Liver (tissue), 3 donors: ENCODE measurements at regions not wholly inside any gene's neighbourhood (a gene's known extent, or its start where the extent isn't known, plus 50 kb on each side); places are given as distances from the start of the nearest gene placed in this dataset.

Experiments
- EGR1 ChIP-seq, 2 donors: IDR thresholded peaks; 2 replicates each; pipeline ENCODE4 v1.6.1; 2016 to 2018; ENCODE audit warnings: antibody characterized with exemption in 2 of 2, low read depth in 2 of 2
- JUND ChIP-seq, 2 donors: IDR thresholded peaks; 2 replicates each; pipeline ENCODE4 v1.6.1; 2016; ENCODE audit warnings: antibody characterized with exemption in 2 of 2
- NR2F2 ChIP-seq: IDR thresholded peaks from 2 replicates; pipeline ENCODE4 v1.6.1; 2016; ENCODE audit warnings: antibody characterized with exemption
- REST ChIP-seq: IDR thresholded peaks from 2 replicates; pipeline ENCODE4 v1.6.1; 2016; ENCODE audit warnings: antibody characterized with exemption, mild to moderate bottlenecking
- TAF1 ChIP-seq: conservative IDR thresholded peaks from 2 replicates; pipeline ENCODE4 v1.6.1; 2016; ENCODE audit warnings: antibody characterized with exemption, mild to moderate bottlenecking
- YY1 ChIP-seq: IDR thresholded peaks from 2 replicates; pipeline ENCODE4 v1.6.1; 2016; ENCODE audit warnings: antibody characterized with exemption, mild to moderate bottlenecking
- ZBTB33 ChIP-seq: IDR thresholded peaks from 2 replicates; pipeline ENCODE4 v1.6.1; 2016; ENCODE audit warnings: antibody characterized with exemption
- TF ChIP-seq, protein P1 (sequence below): fragments of 150-350 bp; IDR thresholded peaks from 2 replicates; pipeline ENCODE4 v1.5.1; 2017; ENCODE audit warnings: improper control_type of control experiment, low read depth, low read length; ENCODE audit not compliant: missing input control
- donor health status: healthy.
- donor health status: healthy.

GRCh38 chr13:97616385-97616784 lies 182.4 kb downstream of the RAP2A start:
- TF ChIP-seq EGR1 (IDR thresholded peaks at IDR 0.05; ENCODE audit: low read depth in 2 of 2) (no peak), YY1 (no peak), JUND (IDR thresholded peaks at IDR 0.05) (no peak), NR2F2 (no peak), REST (no peak), ZBTB33 (no peak), TAF1 (no peak)
- TF ChIP-seq, protein P1, sequence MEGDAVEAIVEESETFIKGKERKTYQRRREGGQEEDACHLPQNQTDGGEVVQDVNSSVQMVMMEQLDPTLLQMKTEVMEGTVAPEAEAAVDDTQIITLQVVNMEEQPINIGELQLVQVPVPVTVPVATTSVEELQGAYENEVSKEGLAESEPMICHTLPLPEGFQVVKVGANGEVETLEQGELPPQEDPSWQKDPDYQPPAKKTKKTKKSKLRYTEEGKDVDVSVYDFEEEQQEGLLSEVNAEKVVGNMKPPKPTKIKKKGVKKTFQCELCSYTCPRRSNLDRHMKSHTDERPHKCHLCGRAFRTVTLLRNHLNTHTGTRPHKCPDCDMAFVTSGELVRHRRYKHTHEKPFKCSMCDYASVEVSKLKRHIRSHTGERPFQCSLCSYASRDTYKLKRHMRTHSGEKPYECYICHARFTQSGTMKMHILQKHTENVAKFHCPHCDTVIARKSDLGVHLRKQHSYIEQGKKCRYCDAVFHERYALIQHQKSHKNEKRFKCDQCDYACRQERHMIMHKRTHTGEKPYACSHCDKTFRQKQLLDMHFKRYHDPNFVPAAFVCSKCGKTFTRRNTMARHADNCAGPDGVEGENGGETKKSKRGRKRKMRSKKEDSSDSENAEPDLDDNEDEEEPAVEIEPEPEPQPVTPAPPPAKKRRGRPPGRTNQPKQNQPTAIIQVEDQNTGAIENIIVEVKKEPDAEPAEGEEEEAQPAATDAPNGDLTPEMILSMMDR, result no peak
